Inflammatory macrophage treated with lipopolysaccharide for 4 hours (primary cell): ENCODE measurements at regions not wholly inside any gene's neighbourhood (a gene's known extent, or its start where the extent isn't known, plus 50 kb on each side); places are given as distances from the start of the nearest gene placed in this dataset.
"Not testable (repeated sequence)": the region's sequence is repeated elsewhere in the genome, so short reads cannot be mapped to it uniquely, and the experiment has no call there.

Experiments
- DNase-seq: peaks from one replicate; pipeline ENCODE4 v3.0.0-alpha.2; 2020

- DNase-seq, result no peak
These were observed 256.0 kb downstream of the SV2B start for GRCh38 chr15:91356083-91356482.

GRCh38 chr15:91357011-91357410 is 257.0 kb downstream of the SV2B start:
- no peak for DNase-seq

- no peak for DNase-seq
These were observed 257.4 kb downstream of the SV2B start for GRCh38 chr15:91357486-91357885.

GRCh38 chr15:91358405-91358804 is 258.3 kb downstream of the SV2B start:
- DNase-seq, result no peak

- not testable (repeated sequence) for DNase-seq
These were observed 261.6 kb downstream of the SV2B start for GRCh38 chr15:91361696-91362095.

GRCh38 chr15:91366111-91366510 is 266.1 kb downstream of the SV2B start:
- DNase-seq, result no peak

- DNase-seq, result no peak
These were observed 268.6 kb downstream of the SV2B start for GRCh38 chr15:91368611-91369010.

GRCh38 chr15:91369823-91370222 is 269.8 kb downstream of the SV2B start:
- DNase-seq, result peak; percentile 15

GRCh38 chr15:91371345-91371744 is 271.3 kb downstream of the SV2B start:
- DNase-seq, result not testable (repeated sequence)

- no peak for DNase-seq
These were observed 274.3 kb downstream of the SV2B start for GRCh38 chr15:91374336-91374735.

- DNase-seq, result no peak
These were observed 276.0 kb downstream of the SV2B start for GRCh38 chr15:91376038-91376437.

- DNase-seq, result no peak
These were observed 280.1 kb downstream of the SV2B start for GRCh38 chr15:91380114-91380513.

- DNase-seq, result no peak
These were observed 283.5 kb downstream of the SV2B start for GRCh38 chr15:91383532-91383931.

- peak; percentile 36 for DNase-seq
These were observed 284.2 kb downstream of the SV2B start for GRCh38 chr15:91384189-91384730.

GRCh38 chr15:91385311-91385710 is 285.3 kb downstream of the SV2B start:
- no peak for DNase-seq

GRCh38 chr15:91393186-91393585 is 293.1 kb downstream of the SV2B start:
- DNase-seq, result peak; percentile 9

GRCh38 chr15:91400481-91400880 is 300.4 kb downstream of the SV2B start:
- DNase-seq, result no peak

- DNase-seq, result no peak
These were observed 307.3 kb downstream of the SV2B start for GRCh38 chr15:91407269-91407889.

- DNase-seq, result no peak
These were observed 308.5 kb downstream of the SV2B start for GRCh38 chr15:91408476-91409076.

- no peak for DNase-seq
These were observed 309.3 kb downstream of the SV2B start for GRCh38 chr15:91409387-91409786.

GRCh38 chr15:91411586-91411985 is 311.5 kb downstream of the SV2B start:
- no peak for DNase-seq

GRCh38 chr15:91412138-91412928 is 312.3 kb downstream of the SV2B start:
- DNase-seq, result peak; percentile 7

GRCh38 chr15:91413142-91413541 is 313.1 kb downstream of the SV2B start:
- DNase-seq, result no peak

GRCh38 chr15:91414124-91414523 is 314.1 kb downstream of the SV2B start:
- DNase-seq, result no peak
